Right atrium auricular region (tissue), 2 donors: ENCODE measurements at regions not wholly inside any gene's neighbourhood (a gene's known extent, or its start where the extent isn't known, plus 50 kb on each side); places are given as distances from the start of the nearest gene placed in this dataset.

ENCODE experiments used
- DNase-seq: peaks from one replicate; pipeline ENCODE4 v3.0.0-alpha.2; 2019; ENCODE audit warnings: low spot score
- H3K27ac ChIP-seq, 2 donors: fragments of 200-600 bp; sonication (generic); 1 replicate in 1 of 2; 2 replicates in 1 of 2; pipeline ENCODE4 v1.5.1; 2016 to 2019
- H3K27me3 ChIP-seq, 2 donors: fragments of 200-600 bp; sonication (generic); one replicate each; pipeline versions ENCODE4 v1.5.1 to v1.6.0; 2017 to 2019
- H3K36me3 ChIP-seq: fragments of 200-600 bp; sonication (generic); one replicate; pipeline ENCODE4 v1.5.1; 2016
- H3K4me1 ChIP-seq, 2 donors: fragments of 200-600 bp; sonication (generic); one replicate each; pipeline versions ENCODE4 v1.5.1 to v1.6.0; 2017 to 2019
- H3K4me3 ChIP-seq, 2 donors: fragments of 200-600 bp; sonication (generic); 1 replicate in 1 of 2; 2 replicates in 1 of 2; pipeline ENCODE4 v1.5.1; 2017 to 2019; ENCODE audit warnings: mild to moderate bottlenecking in 1 of 2, moderate library complexity in 1 of 2
- H3K9me3 ChIP-seq, 2 donors: fragments of 200-600 bp; sonication (generic); one replicate each; pipeline ENCODE4 v1.5.1; 2019
- CTCF ChIP-seq, 2 donors: fragments of 200-600 bp; sonication (generic); IDR thresholded peaks; one replicate each; pipeline ENCODE4 v1.5.1; 2019; ENCODE audit warnings: antibody characterized with exemption in 2 of 2

- TF ChIP-seq CTCF (IDR thresholded peaks at IDR 0.05) = no peak
- Histone ChIP-seq H3K4me3 (peak overlapping the region; percentile 5 to 34), H3K36me3 (no peaks in the 10 kb centered on the region), H3K27me3 (no peaks in the 10 kb centered on the region), H3K27ac (peak overlapping the region in 1 of 2 donors; percentile 23), H3K4me1 (peaks cover 3 to 15% of the 10 kb centered on the region in 2 donors), H3K9me3 (no peaks in the 10 kb centered on the region)
- DNase-seq = no peak
Observed at GRCh38 chr11:15651816-15652215, 537.1 kb downstream of the INSC start.

GRCh38 chr11:15653191-15653710 lies 538.5 kb downstream of the INSC start:
- no peaks in the 10 kb centered on the region for H3K9me3 ChIP-seq
- H3K4me3 ChIP-seq = no peak overlapping the region
- H3K27ac ChIP-seq = no peak overlapping the region
- peaks cover 3 to 15% of the 10 kb centered on the region in 2 donors for H3K4me1 ChIP-seq
- H3K36me3 ChIP-seq = no peaks in the 10 kb centered on the region
- no peaks in the 10 kb centered on the region for H3K27me3 ChIP-seq
- no peak for DNase-seq
- no peak for TF ChIP-seq CTCF (IDR thresholded peaks at IDR 0.05)

- no peak for DNase-seq
- no peaks in the 10 kb centered on the region for H3K36me3 ChIP-seq
- no peak overlapping the region for H3K4me3 ChIP-seq
- no peak for TF ChIP-seq CTCF (IDR thresholded peaks at IDR 0.05)
- peaks cover 3 to 14% of the 10 kb centered on the region in 2 donors for H3K4me1 ChIP-seq
- H3K27ac ChIP-seq = no peak overlapping the region
- H3K9me3 ChIP-seq = no peaks in the 10 kb centered on the region
- H3K27me3 ChIP-seq = no peaks in the 10 kb centered on the region
Observed at GRCh38 chr11:15654451-15654850, 539.7 kb downstream of the INSC start.

- TF ChIP-seq CTCF (IDR thresholded peaks at IDR 0.05) = no peak
- no peak overlapping the region for H3K4me3 ChIP-seq
- no peaks in the 10 kb centered on the region for H3K36me3 ChIP-seq
- H3K27me3 ChIP-seq = no peaks in the 10 kb centered on the region
- H3K27ac ChIP-seq = no peak overlapping the region
- DNase-seq = no peak
- no peaks in the 10 kb centered on the region for H3K9me3 ChIP-seq
- H3K4me1 ChIP-seq = peaks cover 1 to 7% of the 10 kb centered on the region in 2 donors
Observed at GRCh38 chr11:15655552-15655951, 540.8 kb downstream of the INSC start.

GRCh38 chr11:15657264-15657663 lies 542.5 kb downstream of the INSC start:
- Histone ChIP-seq H3K4me3 (no peak overlapping the region), H3K27ac (no peak overlapping the region)
- no peak for TF ChIP-seq CTCF (IDR thresholded peaks at IDR 0.05)

GRCh38 chr11:15660496-15660895 lies 545.8 kb downstream of the INSC start:
- H3K27me3 ChIP-seq = no peaks in the 10 kb centered on the region
- no peak for DNase-seq
- no peak for TF ChIP-seq CTCF (IDR thresholded peaks at IDR 0.05)
- H3K4me3 ChIP-seq = no peak overlapping the region
- H3K4me1 ChIP-seq = peaks cover 0 to 5% of the 10 kb centered on the region in 2 donors
- H3K27ac ChIP-seq = no peak overlapping the region
- H3K36me3 ChIP-seq = no peaks in the 10 kb centered on the region
- H3K9me3 ChIP-seq = no peaks in the 10 kb centered on the region

More at GRCh38 chr11:15657264-15657663, 542.5 kb downstream of the INSC start:
- DNase-seq = no peak
- Histone ChIP-seq H3K4me1 (no peaks in the 10 kb centered on the region), H3K36me3 (no peaks in the 10 kb centered on the region), H3K9me3 (no peaks in the 10 kb centered on the region), H3K27me3 (no peaks in the 10 kb centered on the region)
